GM19455 (cell line): ENCODE measurements at regions not wholly inside any gene's neighbourhood (a gene's known extent, or its start where the extent isn't known, plus 50 kb on each side); places are given as distances from the start of the nearest gene placed in this dataset.
"Not testable (repeated sequence)": the region's sequence is repeated elsewhere in the genome, so short reads cannot be mapped to it uniquely, and the experiment has no call there.

Experiments used
- ATAC-seq: cut with Tn5 transposase; IDR thresholded peaks from one replicate; pipeline ENCODE4 v1.9.1; 2021; ENCODE audit not compliant: unreplicated experiment

- ATAC-seq: no peak
These were observed 377.2 kb downstream of the RAP2B start for GRCh38 chr3:153539263-153539662.

GRCh38 chr3:153545471-153545870 lies 383.4 kb downstream of the RAP2B start:
- ATAC-seq: no peak

GRCh38 chr3:153547970-153548369 lies 385.9 kb downstream of the RAP2B start:
- ATAC-seq: no peak

GRCh38 chr3:153549686-153550085 lies 387.7 kb downstream of the RAP2B start:
- not testable (repeated sequence) for ATAC-seq

- no peak for ATAC-seq
These were observed 389.7 kb downstream of the RAP2B start for GRCh38 chr3:153551536-153552285.

- ATAC-seq: no peak
These were observed 391.0 kb downstream of the RAP2B start for GRCh38 chr3:153552887-153553604.

GRCh38 chr3:153553605-153553945 lies 391.5 kb downstream of the RAP2B start:
- ATAC-seq: no peak

- no peak for ATAC-seq
These were observed 393.9 kb downstream of the RAP2B start for GRCh38 chr3:153555919-153556318.

GRCh38 chr3:153559366-153559765 lies 397.3 kb downstream of the RAP2B start:
- not testable (repeated sequence) for ATAC-seq

- no peak for ATAC-seq
These were observed 405.0 kb downstream of the RAP2B start for GRCh38 chr3:153567011-153567410.

- no peak for ATAC-seq
These were observed 405.5 kb downstream of the RAP2B start for GRCh38 chr3:153567556-153567955.

- ATAC-seq: not testable (repeated sequence)
These were observed 408.5 kb downstream of the RAP2B start for GRCh38 chr3:153570481-153570880.

- ATAC-seq: no peak
These were observed 410.1 kb downstream of the RAP2B start for GRCh38 chr3:153572165-153572564.

GRCh38 chr3:153572654-153573053 lies 410.6 kb downstream of the RAP2B start:
- no peak for ATAC-seq

GRCh38 chr3:153573481-153573880 lies 411.5 kb downstream of the RAP2B start:
- no peak for ATAC-seq

- ATAC-seq: no peak
These were observed 412.4 kb downstream of the RAP2B start for GRCh38 chr3:153574445-153574844.

- ATAC-seq: no peak
These were observed 415.2 kb downstream of the RAP2B start for GRCh38 chr3:153577059-153577736.

GRCh38 chr3:153578046-153578445 lies 416.0 kb downstream of the RAP2B start:
- ATAC-seq: no peak

- no peak for ATAC-seq
These were observed 428.0 kb downstream of the RAP2B start for GRCh38 chr3:153590051-153590450.

- ATAC-seq: no peak
These were observed 429.7 kb downstream of the RAP2B start for GRCh38 chr3:153591561-153592245.

- no peak for ATAC-seq
These were observed 433.3 kb downstream of the RAP2B start for GRCh38 chr3:153595186-153595815.
